ENCODE measurements at regions not wholly inside any gene's neighbourhood (a gene's known extent, or its start where the extent isn't known, plus 50 kb on each side); places are given as distances from the start of the nearest gene placed in this dataset.
A peak's percentile ranks its signal among the peaks of the same experiment; 100 is the strongest.

DNA sequence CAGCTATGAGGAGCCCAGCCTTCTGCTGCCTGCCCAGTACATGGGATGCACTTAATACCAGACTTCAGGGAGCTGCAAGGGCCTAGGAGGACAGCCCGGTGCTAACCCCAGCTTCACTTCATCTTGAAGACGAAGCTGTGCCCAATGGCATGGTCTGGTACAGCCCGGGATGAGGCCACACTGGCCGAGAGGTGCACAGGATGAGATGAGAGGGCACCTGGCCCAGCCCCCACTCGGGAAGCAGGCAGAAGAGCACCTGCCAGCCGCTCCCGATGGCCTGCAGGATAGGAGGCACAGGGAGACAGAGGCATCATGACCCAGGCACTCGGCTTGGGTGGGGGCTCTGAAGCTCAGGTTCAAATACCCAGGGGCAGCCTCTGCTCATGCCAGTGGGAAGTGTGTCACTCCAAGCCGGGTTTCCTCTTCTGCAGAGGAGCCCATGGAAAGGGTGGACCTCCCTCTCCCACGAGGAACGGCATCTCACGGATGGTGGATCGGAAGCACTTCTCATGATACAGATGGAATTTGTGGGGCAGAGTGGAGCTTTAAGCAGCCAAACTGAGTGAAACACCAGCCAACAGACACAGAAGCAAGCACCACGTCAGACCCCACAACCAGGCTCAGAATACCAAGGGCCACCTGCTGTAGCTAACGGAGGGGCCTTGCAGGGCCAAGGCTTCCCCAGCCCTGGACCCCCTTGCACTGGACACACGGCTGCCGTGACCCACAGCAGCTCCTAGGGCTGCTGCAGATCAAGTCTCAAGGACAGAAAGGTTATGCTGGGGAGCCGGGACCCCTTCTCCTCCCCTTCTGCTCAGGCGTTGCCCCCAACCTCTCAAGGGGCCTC is 875.2 kb downstream of the BRD1 start:
- no peak for DNase-seq

DNA sequence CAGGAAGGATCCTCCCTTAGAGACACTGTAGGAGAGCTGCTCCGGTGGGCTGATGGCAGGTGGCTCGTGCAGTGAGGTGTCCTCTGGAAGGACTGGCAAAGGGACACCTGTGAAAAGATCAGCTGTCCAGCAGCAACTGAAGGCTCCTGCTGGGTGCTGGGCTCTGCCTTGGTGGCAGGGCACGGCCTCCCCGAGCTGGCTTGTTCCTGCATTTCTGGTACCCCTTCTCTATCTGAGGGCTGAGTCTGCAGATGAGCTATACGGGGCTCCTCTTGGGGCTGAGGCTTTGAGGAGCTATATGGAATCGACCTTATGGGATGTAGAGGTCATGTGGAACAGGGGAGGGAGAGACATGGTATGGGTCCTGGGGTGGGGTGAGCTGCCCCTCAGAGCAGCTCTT is 875.8 kb downstream of the BRD1 start:
- DNase-seq: no peak

DNA sequence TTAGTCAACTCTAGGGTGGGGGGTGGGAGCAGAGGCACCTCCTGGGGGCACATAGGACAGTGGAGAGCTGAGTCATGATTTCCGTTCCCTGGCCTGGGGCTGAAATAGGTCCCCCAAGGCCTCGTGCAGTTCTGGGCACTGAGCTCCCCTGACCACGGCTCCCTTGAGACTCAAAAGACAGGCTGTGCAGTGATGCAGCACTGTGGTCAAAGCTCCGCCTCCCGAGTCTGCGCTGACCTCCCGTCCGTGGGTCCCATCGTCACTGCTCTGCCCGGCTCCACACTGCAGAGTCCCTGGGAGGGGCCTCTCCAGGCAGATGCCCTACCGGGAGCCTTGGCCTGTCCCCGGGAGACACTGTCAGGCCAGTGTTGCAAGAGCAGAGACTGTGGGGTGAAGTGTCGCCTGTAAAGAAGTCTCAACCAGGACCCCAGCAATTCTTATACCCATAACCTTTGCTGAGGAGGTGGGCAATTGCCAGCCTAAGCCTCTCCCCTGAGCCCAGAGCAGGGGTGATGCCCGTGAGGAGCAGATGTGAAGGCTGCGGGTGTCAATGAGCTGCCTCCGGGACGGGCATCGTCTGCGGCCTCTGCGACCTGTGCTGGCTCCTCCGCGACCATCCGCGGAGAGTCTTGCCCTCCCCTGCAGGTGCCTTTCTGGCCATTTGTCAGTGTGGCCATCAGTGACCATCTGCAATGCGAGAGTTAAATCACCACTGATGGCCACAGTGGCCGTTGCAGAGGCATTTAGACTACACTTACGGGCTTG is 877.3 kb downstream of the BRD1 start:
- no peak for DNase-seq

DNA sequence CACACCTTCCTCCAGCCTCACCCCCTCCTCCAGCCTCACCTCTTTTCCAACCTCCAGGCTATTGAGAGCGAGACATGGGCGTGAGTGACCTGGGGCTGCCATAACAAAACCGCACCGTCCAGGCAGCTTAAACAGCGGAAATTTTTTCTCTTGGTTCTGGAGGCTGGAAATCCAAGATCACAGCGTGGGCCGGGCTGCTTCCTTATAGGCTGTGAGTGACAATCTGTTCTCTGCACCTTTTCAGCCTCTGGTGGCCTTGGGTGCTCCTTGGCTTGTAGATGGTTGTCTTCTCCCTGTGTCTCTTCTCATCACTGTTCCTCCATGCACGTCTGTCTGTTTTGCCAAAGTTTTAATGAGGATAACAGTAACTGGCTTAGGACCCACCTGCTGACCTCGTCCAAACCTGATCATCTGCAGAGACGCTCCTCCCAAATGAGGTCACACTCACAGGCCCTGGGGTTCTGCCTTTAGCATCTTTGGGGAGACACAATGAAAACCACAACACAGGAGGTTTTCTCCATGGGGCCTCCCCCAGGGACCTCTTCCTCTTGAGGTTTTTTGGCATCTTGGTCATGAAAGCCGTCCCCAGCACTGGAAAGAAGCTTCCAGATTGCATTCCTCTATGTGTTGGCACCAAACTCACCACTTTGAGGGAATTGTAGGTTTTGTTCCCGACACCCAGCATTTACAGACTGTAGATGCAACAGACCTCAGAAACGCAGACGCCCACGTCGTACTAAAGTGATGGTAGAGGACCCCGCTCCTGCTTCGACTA is 878.1 kb downstream of the BRD1 start:
- DNase-seq: no peak

DNA sequence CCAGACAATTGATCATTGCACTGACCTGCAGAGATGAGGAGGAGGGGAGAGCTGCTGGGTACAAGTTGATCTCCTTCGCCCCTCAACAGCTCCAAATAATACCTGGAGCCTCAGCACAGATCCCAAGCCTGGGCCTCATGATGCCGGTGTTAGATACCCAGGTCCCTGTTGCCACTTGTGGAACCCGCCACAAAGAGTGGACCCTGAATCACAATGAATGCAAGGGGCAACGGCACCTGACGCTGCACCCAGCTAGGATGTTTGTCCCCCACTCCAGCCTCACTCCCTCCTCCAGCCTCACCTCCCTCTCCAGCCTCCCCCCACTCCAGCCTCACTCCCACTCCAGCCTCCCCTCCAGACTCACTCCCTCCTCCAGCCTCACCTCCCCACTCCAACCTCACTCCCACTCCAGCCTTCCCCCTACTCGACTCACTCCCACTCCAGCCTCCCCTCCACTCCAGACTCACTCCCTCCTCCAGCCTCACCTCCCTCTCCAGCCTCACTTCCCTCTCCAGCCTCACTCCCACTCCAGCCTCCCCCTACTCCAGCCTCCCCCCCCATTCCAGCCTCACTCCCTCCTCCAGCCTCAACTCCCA is 879.0 kb downstream of the BRD1 start:
- no peak for DNase-seq

DNA sequence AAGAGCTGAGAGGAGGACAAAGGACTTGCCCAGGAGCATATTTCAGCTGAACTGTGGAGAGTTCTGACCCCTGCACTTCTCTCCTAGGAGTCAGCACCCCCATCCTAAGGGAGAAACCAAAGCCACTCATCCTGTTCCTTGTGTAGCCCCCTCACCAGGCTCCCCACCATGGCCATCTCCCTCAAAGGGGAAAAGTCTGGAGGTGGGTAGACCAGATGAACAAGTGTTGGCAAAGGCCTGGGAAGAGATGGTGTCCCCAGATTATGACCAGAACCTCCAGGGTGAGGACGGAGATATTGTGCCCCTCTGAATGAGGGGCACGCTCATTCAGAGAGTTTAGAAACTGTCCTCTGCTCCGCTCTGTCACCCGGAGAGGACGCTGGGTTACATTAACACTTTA is 880.0 kb downstream of the BRD1 start:
- DNase-seq: no peak

DNA sequence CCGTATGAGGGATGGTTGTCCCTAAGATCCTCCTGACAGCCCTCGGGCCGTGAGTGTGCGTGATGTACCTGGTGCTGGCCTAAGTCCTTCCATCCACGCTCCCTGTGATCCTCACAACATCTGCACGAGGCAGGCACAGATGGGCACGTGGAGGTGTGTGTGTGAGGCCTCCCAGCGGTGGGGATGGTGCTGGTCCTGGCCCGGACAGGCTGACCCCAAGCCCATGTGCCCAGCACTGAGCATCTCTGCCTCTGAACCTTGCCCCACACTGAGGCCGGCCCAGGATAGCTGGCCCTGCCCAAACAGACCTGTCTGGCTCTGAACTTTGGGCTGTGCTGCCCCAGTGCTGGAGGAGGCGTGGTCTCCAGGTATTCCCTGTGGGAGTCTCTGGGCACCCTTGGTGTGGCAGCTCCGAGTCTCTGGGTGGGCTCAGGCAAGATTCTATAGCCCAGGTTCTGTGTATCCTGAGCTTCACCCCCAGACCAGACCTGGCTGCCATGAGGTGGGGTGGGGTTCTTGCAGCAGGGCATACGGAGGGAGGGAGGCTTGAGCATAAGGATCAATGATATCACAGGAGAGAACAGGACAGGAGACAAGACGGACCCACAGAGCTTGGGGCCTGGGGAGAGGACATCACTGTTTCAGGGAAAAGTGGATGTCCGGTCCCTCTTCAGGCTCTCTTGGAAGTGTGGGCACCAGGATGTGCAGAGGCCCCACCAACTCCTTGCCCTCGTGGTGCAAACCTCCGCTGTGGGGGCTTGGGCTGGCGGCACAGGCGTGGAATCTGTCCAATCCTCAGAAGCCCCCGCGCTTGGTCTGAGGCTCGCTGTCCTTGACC is 881.8 kb downstream of the BRD1 start:
- no peak for DNase-seq

DNA sequence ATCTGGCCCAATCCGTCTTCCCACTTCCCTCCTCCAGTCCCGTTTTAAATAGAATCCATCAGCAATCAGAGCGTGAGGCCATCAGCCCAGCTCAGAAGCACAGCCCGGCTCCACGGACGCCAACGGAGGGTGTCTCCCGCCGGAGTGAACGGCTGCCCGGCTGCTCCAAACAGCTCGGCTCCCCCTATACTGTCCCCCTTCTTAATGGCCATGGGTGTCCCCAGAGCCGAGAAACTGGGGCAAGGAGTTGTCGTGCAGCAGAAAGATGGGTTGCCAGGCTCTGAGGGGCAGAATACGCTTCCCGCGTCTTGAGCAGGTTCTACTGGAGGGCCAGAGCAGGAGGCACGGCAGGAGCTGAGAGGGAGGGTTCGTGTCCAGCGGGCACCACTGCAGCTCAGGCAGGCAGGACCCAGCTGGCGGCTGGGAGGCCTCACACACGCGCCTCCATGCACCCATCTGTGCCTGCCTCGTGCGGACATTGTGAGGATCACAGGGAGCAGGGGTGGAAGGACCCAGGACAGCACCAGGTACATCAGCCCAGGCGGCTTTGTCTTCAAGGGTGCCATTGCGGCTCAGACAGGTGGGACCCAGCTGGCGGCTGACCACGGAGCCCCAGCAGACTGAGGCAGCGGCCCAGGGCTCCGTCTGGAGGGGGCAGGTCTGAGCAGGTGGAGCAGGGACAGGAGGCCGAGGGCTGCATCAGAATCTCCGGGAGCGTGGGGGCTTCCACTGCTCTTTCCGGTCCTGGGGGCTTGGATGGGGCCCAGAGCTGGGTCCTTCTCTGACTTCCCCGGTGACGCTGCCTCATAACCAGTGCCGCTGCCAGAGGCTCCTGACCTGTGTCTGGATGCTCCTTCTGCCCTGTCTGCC is 882.7 kb downstream of the BRD1 start:
- no peak for DNase-seq

DNA sequence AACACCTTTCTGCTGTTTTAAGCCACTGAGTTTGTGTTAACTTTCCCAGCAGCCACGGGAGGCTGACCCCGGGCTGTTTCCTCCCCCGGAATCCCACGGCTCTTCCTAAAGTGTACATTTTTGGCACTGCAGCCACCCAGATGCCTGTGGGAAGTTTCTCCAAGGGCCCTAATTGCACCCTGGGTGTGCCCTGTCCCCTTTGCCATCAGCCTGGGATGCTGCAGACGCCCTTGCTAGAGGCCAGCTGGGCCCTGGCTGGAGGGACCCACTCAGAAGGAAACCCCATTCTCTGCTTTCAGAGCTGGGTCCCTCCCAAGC is 883.3 kb downstream of the BRD1 start:
- no peak for DNase-seq

DNA sequence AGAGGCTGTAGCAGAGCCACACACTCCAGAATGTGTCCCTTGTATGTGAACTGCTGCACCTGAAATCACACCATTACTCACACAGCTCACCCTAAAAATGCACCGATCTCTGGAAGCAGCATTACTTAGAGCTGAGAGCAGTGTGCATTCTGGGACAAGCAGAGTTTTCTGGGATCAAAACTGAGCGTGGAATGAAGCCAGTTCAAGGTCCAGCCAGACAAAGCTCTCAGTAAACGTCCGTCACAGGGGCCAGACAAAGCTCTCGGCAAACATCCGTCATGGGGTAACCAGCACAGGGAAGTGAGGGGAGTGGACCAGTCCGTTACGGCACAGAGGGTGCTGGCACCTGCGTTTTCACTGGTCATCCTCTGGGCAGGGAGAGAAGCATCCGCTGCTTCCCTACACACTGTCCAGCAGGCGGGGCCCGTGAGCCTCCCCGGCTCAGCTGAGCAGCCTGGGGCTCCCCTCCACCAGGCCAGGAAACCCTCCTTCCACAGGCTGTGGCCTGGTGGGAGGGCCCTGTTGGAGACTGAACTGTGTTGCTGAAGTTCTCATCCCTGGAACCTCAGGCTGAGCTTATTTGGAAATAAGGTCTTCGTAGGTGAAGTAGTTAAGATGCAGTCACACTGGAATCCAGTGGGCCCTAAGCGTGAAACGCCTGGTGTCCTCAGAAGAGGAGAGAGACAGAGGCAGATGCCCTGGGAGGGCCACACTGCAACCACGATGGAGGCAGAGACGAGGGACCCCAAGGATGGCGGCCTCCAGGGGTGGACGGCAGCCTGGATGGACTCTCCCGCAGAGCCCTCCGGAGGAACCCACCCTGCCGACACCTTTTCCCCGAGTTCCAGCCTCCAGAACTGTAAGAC is 883.9 kb downstream of the BRD1 start:
- peak; percentile 2 for DNase-seq

DNA sequence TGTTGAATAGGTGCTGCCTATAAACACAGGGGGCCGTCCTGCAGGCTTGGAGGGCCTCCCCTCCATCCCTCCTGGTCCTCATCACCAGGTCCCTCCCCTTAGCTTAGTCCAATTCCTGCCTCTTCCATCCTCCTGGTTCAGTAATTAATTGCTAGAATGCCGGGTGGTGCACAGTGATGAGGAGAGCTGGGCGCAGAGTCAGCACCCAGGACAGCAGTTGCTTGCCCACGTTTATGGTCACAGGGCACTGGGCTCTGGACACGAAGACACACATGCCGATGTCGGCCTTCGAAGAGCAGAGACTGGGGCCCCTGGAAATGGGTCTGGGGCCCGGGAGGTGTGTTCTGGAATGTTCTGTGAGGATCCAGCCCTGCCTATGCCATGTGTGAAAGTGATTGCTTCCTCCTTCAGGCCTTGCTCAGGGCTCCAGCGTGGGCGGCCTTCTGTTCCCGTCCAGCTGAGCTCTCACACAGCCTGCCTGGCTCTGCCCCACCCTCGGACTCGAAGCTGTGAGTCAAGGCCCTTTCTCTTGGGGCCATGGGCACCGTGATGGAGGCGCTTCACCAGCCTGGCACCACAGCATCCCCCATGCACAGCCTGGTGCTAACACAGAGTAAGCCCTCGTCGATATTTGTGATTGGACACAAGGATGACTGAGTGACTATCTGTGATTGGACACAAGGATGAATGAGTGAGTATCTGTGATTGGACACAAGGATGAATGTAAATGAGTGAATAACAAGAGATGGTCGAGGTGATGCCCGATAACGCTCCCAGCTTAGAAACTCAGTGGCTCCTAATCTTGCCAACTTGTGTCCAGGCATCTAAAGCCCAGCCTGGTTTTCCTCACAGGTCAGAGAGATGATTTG is 884.7 kb downstream of the BRD1 start:
- no peak for DNase-seq

DNA sequence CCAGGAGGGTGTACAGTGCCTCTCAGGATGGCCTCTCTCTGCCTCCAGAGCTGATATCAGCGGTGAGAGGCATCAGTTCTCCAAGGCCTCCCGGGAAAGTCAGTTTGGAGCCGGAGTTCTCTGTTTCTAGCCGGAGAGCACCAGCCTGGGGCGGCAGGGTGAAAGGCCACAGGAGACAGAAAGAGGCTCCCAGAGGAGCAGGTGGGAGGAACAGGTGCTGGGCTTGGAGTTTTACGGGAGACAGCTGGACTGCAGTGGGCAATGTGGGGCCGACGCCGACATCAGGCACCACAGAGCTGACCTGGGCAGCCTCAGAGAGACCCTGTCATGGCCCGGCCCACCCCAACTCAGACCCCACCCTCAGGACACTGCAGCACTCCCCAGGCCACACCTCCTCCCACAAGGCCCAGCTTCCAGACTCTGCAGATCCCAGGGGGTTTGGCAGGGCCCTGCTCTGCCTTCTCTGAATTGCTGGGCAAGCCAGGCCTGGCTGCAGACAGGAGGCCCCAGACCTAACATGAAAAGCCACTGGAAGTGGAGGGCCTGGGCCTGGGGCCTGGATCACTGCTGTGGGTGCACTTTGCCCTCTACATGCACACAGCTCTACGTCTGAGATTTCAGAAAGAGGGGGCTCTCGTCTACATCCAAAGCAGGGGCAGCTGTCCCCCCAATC is 885.6 kb downstream of the BRD1 start:
- no peak for DNase-seq

DNA sequence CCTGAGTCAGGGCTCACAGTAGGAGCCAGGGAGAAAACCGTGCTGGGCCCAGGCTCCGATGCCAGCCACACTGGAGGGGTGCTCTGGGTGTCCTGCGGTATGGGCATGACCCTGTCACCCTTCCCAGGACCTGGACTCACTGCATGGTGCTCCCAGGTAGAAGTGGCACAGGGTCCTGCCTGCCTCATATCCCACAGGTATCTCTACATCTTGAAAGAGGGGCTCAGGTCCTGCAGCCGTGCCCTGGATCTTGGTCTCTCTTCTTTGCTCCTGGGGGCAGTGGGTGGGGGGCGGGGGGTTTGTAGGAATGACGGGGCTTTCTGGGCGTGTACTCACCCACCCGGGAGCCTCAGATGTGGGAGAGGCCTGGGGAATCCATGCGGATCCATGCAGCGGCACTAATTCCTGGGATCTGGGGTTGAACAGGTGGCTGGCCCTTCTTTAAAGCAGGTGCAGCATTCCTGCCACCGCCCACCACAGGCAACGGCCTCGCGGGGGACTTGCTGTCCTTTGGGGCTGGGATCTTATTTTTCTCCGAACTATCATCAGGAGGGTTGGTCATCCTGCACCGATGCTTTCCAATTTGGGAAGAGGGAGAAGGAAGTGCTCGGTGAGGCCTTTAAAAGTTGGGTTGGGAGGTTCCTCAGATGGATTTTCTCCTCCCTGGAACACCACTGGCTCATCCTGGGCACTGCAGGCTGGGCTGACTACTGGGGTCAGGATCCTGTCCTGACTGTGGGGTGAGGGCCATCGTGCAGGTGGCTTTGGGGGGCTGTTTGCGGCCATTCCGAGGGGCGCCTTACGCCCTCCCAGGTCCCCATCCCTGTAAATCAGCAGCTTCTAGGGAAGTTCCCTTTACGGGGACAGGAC is 886.4 kb downstream of the BRD1 start:
- no peak for DNase-seq

DNA sequence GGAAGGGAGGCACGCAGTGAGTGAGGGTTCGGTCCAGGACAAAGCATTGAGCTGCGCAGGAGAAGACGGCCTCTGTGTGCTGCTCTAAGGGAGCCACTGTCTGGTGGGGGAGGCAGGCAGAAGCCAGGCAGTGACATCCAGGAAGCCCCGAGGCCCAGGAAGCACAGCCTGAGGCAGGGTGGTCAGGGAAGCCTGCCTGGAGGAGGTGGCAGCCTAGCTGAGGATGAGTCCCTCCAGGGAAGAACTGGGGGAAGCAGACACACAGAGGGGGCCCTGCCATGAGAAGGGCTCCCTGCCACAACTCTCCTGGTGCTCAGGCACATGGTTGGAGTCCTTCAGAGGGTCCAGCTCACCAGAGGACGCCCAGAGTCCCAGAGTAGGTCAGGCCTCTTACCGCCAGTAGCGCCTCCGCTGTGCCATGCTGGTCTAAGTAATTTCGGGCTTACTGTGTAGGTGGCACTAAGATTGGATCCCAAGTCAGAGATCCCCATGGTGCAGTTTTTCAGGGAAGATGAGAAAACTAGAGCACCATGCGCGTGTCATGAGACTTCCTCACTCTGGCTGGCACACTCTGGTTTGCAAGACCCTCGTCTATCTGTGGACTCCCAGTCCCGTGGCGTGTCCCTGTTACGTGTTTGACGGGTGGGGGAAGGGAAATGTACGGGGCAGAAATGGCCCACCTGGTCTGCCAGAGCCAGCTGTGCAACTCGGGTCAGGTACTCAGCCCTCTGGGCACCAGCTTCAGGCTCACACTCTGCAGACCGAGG is 887.2 kb downstream of the BRD1 start:
- DNase-seq: no peak

DNA sequence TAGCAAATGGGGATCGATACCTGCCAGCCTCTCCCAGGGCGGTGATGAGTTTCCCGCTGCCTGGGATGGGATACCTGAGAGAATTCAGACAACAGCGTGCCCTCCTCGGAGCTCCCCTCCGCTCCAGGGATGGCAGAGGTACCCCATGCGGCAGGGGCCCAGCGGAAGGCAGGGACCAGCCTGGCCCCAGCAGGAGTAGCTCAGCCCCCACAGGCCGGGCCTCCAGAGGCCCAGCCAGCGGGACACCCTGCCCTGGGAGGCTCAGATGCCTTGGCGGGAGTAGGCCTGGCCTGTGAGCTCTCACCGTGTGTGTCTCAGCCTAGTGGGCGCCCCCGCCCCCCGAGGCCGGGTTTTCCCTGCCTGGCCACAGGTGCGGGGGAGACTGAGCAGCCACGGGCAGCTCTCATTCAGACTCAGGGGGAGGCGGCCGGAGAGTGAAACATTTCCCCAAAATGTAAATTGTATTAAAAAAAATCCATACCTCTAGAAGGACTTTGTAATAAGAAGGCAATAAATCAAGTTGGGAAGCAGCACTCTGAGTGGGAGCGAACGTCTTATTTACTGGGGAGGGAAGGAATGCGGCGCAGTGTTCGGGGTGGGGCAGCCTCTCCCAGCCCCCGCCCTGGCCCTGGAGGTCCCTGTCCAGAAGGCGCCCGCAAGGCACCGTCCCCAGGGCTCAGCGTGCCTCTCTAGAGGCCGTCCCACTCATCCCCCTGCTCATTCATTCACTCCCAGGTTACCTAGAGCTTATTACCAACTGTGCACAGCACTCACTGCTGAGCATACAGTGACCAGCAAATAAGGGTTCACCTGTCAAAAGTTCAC is 888.0 kb downstream of the BRD1 start:
- DNase-seq: no peak

DNA sequence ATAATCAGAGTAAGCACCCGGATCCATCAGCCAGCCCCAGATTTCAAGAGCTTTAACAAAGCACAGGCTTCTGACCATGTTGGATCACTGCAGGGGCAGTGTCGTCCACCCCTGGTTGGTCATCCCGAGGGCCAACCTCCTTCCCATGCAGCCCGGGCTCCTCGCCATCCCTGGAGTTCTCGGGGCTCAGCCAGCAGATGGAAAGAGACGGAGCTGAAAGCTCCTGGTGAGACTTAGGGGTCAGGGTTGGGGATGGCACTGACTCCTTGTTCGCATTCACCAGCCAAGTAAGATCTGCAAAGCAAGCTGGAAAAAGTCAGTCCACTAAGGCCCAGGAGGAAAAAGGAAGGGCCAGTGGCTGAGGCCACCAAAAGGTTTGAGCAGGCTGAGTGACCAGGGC is 888.9 kb downstream of the BRD1 start:
- DNase-seq: no peak

Data from inflammatory macrophage treated with lipopolysaccharide for 4 hours (primary cell).